Adipocyte (in vitro differentiated cells): ENCODE measurements at regions not wholly inside any gene's neighbourhood (a gene's known extent, or its start where the extent isn't known, plus 50 kb on each side); places are given as distances from the start of the nearest gene placed in this dataset.
A peak's percentile ranks its signal among the peaks of the same experiment; 100 is the strongest.

Source experiments
- DNase-seq: peaks from one replicate; pipeline ENCODE4 v3.0.0-alpha.2; 2015; ENCODE audit warnings: low read depth
- H3K27me3 ChIP-seq: replicated peaks from 2 replicates; pipeline ENCODE4 v1.7.0; 2013; ENCODE audit warnings: mild to moderate bottlenecking, low read length, moderate library complexity; ENCODE audit not compliant: control insufficient read depth, insufficient read depth
- H3K36me3 ChIP-seq: 2 replicates; pipeline ENCODE4 v1.7.0; 2013; ENCODE audit warnings: low read length, mild to moderate bottlenecking, moderate library complexity; ENCODE audit not compliant: control insufficient read depth, insufficient read depth, severe bottlenecking
- H3K4me1 ChIP-seq: 2 replicates; pipeline ENCODE4 v1.7.0; 2013; ENCODE audit warnings: mild to moderate bottlenecking, low read length, moderate library complexity; ENCODE audit not compliant: control insufficient read depth, insufficient read depth
- H3K4me3 ChIP-seq: 2 replicates; pipeline ENCODE4 v1.7.0; 2013; ENCODE audit warnings: mild to moderate bottlenecking, low read length, moderate library complexity
- H3K9ac ChIP-seq: 2 replicates; pipeline ENCODE4 v1.7.0; 2013; ENCODE audit warnings: mild to moderate bottlenecking, low read length, moderate library complexity
- H3K9me3 ChIP-seq: 2 replicates; pipeline ENCODE4 v1.7.0; 2013; ENCODE audit warnings: mild to moderate bottlenecking, low read length, moderate library complexity; ENCODE audit not compliant: control insufficient read depth

DNA sequence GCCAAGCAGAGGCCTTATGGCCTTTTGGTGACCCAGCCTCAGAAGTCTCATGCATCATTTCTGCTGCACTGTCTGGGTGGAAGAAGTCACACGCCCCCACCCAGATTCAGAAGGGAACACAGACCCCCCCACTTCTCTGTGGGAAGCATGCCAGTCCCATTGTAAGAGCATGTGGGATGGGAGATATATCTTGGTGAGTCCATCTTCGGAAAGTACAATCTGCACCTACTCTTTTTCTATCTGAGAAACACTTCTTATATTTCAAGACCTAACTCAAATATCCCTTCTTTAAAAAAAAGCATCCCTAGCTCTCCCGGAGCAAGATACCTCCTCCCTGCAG, 159.6 kb upstream of the FGGY start:
- Histone ChIP-seq H3K27me3 (no peaks in the 10 kb centered on the region), H3K9ac (no peak overlapping the region), H3K36me3 (no peaks in the 10 kb centered on the region), H3K9me3 (no peaks in the 10 kb centered on the region), H3K4me1 (peaks cover 32% of the 10 kb centered on the region), H3K4me3 (no peak overlapping the region)
- DNase-seq, result no peak

DNA sequence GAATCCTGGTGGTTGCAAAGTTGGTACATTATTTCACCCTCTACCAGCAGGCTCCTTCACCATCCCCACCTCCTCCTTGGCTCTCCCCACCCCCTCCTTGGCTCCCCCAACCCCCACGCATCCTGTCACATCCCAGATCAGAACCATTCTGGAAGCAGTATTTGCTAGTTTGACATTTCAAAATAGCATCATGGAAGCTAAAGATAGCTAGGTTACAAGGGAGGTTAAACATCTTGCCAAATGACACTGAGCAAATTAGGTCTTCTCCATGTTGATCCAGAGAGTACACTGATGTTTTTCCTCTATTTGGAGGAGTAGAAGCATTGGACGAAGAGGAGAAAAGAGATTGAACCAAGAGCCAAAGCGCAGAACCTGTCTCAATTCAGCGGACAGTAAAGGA, 158.9 kb upstream of the FGGY start:
- H3K4me3 ChIP-seq, result no peak overlapping the region
- no peak for DNase-seq
- no peaks in the 10 kb centered on the region for H3K9me3 ChIP-seq
- H3K9ac ChIP-seq, result no peak overlapping the region
- no peaks in the 10 kb centered on the region for H3K36me3 ChIP-seq
- H3K4me1 ChIP-seq, result peaks cover 40% of the 10 kb centered on the region
- H3K27me3 ChIP-seq, result no peaks in the 10 kb centered on the region

- Histone ChIP-seq H3K36me3 (no peaks in the 10 kb centered on the region), H3K9ac (no peak overlapping the region), H3K4me1 (peaks cover 44% of the 10 kb centered on the region), H3K27me3 (no peaks in the 10 kb centered on the region), H3K4me3 (no peak overlapping the region), H3K9me3 (no peaks in the 10 kb centered on the region)
- no peak for DNase-seq
Observed at GRCh38 chr1:59138402-59138801, 158.5 kb upstream of the FGGY start.

DNA sequence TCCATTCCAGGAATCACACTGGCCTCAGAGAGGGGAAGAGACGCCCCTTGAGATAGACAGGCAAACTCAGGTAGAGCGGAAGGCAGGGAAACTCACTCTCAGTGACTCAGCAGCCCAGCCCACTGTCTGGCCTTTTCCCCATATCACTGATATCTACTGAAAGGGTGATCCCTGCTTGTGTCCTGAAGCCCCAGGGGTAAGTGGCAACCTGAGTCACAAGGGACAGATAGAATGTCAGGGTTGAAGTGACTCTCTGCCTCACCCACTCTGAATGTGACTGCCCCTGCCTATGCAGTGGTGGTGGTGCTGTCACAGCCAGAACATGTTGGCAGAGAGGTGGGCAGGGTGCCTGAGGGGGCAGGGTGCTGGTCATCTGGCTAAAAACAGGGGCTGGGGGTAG, 157.5 kb upstream of the FGGY start:
- Histone ChIP-seq H3K9me3 (no peaks in the 10 kb centered on the region), H3K36me3 (no peaks in the 10 kb centered on the region), H3K4me3 (no peak overlapping the region), H3K9ac (no peak overlapping the region), H3K27me3 (no peaks in the 10 kb centered on the region), H3K4me1 (peaks cover 54% of the 10 kb centered on the region)
- no peak for DNase-seq

- DNase-seq, result no peak
- H3K4me3 ChIP-seq, result no peak overlapping the region
- H3K9me3 ChIP-seq, result no peaks in the 10 kb centered on the region
- peak overlapping the region; percentile 6 for H3K9ac ChIP-seq
- no peaks in the 10 kb centered on the region for H3K36me3 ChIP-seq
- H3K27me3 ChIP-seq, result no peaks in the 10 kb centered on the region
- H3K4me1 ChIP-seq, result peaks cover 64% of the 10 kb centered on the region
Observed at GRCh38 chr1:59141267-59141863, 155.5 kb upstream of the FGGY start.

GRCh38 chr1:59142311-59143132, 154.4 kb upstream of the FGGY start:
- H3K9me3 ChIP-seq, result no peaks in the 10 kb centered on the region
- no peaks in the 10 kb centered on the region for H3K36me3 ChIP-seq
- H3K27me3 ChIP-seq, result no peaks in the 10 kb centered on the region
- H3K9ac ChIP-seq, result peak overlapping the region; percentile 75
- DNase-seq, result no peak
- H3K4me3 ChIP-seq, result peak overlapping the region; percentile 38
- peaks cover 64% of the 10 kb centered on the region for H3K4me1 ChIP-seq

- Histone ChIP-seq H3K9ac (peak overlapping the region; percentile 82), H3K27me3 (no peaks in the 10 kb centered on the region), H3K4me3 (peak overlapping the region; percentile 10), H3K36me3 (no peaks in the 10 kb centered on the region), H3K9me3 (no peaks in the 10 kb centered on the region), H3K4me1 (peaks cover 65% of the 10 kb centered on the region)
- DNase-seq, result peak; percentile 63
Observed at GRCh38 chr1:59143133-59143487, 153.8 kb upstream of the FGGY start.

- Histone ChIP-seq H3K9me3 (no peaks in the 10 kb centered on the region), H3K4me1 (peaks cover 65% of the 10 kb centered on the region), H3K27me3 (no peaks in the 10 kb centered on the region), H3K4me3 (peak overlapping the region; percentile 10), H3K9ac (peak overlapping the region; percentile 82), H3K36me3 (no peaks in the 10 kb centered on the region)
- DNase-seq, result peak; percentile 54
Observed at GRCh38 chr1:59143811-59144210, 153.1 kb upstream of the FGGY start.

DNA sequence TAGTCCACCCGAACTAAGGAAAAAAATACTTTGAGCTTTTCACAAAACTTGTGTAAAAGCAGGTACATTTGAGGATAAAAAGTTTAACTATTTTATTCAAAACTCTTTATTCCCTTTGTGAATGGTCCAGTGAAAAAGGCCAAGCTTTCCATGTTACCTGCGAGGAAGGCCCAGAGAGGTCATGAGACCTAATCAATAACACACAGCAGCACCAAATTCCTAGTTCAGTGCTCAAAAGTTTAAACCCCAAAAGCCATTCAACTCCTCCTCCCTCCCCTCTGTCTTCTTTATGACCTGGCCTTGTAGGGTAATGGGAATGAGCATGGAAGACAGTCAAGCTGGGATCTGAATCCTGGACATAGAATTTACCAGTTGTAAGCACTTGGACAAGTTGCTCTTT, 151.9 kb upstream of the FGGY start:
- Histone ChIP-seq H3K27me3 (no peaks in the 10 kb centered on the region), H3K9ac (peak overlapping the region; percentile 82), H3K4me1 (peaks cover 63% of the 10 kb centered on the region), H3K36me3 (no peaks in the 10 kb centered on the region), H3K9me3 (no peaks in the 10 kb centered on the region), H3K4me3 (no peak overlapping the region)
- no peak for DNase-seq

DNA sequence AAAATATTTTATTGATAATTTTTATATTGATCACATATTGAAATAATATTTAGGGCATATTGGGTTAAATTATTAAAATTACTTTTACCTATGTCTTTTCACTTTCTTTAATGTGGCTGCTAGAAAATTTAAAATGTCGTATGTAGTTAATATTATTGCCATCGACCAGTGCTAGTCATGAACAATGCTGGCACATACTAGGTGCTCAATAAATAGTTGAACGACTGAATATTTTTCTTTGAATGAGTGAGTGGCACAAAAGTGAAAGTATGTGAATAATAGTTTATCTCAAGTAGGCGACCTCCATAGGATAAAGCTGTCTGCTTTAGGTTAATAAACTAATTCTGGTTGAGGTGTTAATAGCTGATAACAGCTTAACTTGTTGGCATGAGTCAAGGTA, 150.8 kb upstream of the FGGY start:
- Histone ChIP-seq H3K4me1 (peaks cover 67% of the 10 kb centered on the region), H3K36me3 (no peaks in the 10 kb centered on the region), H3K9ac (peak overlapping the region; percentile 89), H3K9me3 (no peaks in the 10 kb centered on the region), H3K4me3 (peak overlapping the region; percentile 84), H3K27me3 (no peaks in the 10 kb centered on the region)
- DNase-seq, result no peak

DNA sequence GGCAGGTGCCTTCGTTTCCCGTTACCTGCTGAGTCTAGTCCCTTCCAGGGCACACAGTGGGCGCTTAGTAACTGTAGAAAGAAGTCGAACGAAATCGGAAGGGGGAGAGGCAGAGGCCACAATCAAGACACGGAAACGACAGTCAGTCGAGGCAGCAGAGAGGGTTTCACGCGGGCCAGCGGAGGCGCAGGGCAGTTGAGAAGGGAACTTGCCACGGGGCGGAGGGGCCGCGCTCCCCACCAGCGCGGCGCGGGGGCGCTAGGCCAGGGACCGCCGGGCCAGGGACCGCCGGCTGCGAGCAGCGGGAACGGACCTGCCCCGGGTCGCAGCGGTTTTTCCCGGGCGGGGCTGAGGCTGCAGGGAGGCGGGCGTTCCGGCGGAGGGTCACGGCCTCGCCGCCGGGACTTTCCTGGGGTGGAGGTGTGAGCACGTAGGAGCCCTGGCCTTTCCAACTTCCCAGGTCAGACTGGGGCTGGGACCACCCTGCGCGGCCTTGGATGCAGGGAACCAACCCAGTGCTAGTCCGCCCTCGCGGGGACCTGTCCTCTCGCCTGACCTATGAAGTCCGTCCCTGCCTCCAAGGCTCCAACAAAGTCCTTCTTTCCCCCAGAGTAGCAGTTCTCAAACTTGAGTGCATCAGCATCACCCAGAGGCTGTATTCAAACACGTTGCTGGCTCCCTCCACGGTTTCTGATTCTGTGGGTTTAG, 150.1 kb upstream of the FGGY start:
- Histone ChIP-seq H3K9me3 (no peaks in the 10 kb centered on the region), H3K4me3 (peak overlapping the region; percentile 84), H3K9ac (peak overlapping the region; percentile 89), H3K36me3 (no peaks in the 10 kb centered on the region), H3K27me3 (no peaks in the 10 kb centered on the region), H3K4me1 (peaks cover 67% of the 10 kb centered on the region)
- peak; percentile 58 for DNase-seq
